Activated T-helper 1 cell treated with anti-CD3 and anti-CD28 coated beads, Interleukin-12 subunit alpha, Interleukin-12 subunit beta, Interleukin-2, Interleukin-4 antibody, amounts not matched to agents 30 ng/mL and 10 ng/mL and 1 ng/mL, durations not matched to agents 14 hours and 24 hours and 36 hours (primary cell): ENCODE measurements at regions not wholly inside any gene's neighbourhood (a gene's known extent, or its start where the extent isn't known, plus 50 kb on each side); places are given as distances from the start of the nearest gene placed in this dataset.

Experiments used
- DNase-seq: peaks from one replicate; pipeline ENCODE4 v3.0.0; 2021; ENCODE audit warnings: low spot score
- H3K27ac Mint-ChIP-seq: one replicate; pipeline ENCODE4 v1.8.0; 2021; ENCODE audit warnings: mild to moderate bottlenecking, mixed read lengths
- H3K27me3 Mint-ChIP-seq: one replicate; pipeline ENCODE4 v1.8.0; 2022; ENCODE audit warnings: mild to moderate bottlenecking, moderate library complexity, mixed read lengths; ENCODE audit not compliant: insufficient read depth
- H3K36me3 Mint-ChIP-seq: one replicate; pipeline ENCODE4 v1.8.0; 2021; ENCODE audit warnings: low read depth, mixed read lengths
- H3K4me1 Mint-ChIP-seq: one replicate; pipeline ENCODE4 v1.8.0; 2021; ENCODE audit warnings: low read depth, mixed read lengths
- H3K4me3 Mint-ChIP-seq: one replicate; pipeline ENCODE4 v1.8.0; 2021; ENCODE audit warnings: mild to moderate bottlenecking, moderate library complexity, mixed read lengths
- H3K9me3 Mint-ChIP-seq: one replicate; pipeline ENCODE4 v1.8.0; 2021; ENCODE audit warnings: mixed read lengths
- intact Hi-C: fragments of 100-400 bp; cut with micrococcal nuclease; formaldehyde crosslinking; loops from one replicate; pipeline ENCODE4 v1.15.1; 2024

DNA sequence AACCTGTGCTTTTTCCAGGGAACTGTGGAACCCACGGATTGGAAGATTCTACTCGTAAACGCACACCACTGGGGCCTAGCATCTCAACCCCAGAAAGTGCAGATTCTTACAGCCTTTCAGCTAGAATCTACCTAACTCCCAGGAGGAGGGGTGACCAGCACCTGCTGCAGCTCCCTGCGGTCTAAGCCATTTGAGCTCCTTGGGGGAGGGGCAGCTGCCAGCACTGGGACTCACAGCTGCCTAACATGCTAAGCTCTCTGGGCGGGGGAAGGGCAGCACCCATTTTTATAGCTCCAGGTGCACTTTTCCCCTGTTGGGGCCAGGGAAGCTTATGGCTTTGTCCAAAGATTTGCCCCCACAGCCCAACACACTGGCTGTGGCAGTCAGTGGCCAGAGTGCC, 595.7 kb upstream of the EPHA5 start:
- H3K9me3 Mint-ChIP-seq, result peaks cover 22% of the 10 kb centered on the region
- H3K4me3 Mint-ChIP-seq, result no peak overlapping the region
- H3K36me3 Mint-ChIP-seq, result no peaks in the 10 kb centered on the region
- H3K27ac Mint-ChIP-seq, result no peak overlapping the region
- no peaks in the 10 kb centered on the region for H3K4me1 Mint-ChIP-seq
- no peaks in the 10 kb centered on the region for H3K27me3 Mint-ChIP-seq
- intact Hi-C loops, result no loop called here
- DNase-seq, result no peak

DNA sequence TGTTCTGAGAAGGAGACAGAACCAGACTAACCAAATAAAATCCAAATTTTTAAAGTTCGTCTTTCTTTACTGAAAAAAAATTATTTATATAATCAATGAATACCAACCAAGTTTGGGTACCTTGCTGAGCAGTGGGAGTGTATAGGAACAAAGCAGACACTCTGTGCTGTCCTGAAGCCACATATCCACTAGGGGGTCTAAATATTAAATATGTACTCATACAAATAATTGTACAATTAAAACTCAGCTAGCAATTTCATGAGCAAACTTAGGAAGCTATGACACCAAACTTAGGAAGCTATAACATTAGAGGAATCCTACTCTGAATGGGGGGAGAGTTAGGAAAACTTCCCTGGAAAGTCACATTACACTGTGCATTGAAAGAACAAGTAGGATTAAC, 582.0 kb upstream of the EPHA5 start:
- Mint-ChIP-seq H3K36me3 (no peaks in the 10 kb centered on the region), H3K27ac (no peak overlapping the region), H3K27me3 (no peaks in the 10 kb centered on the region), H3K9me3 (peaks cover 21% of the 10 kb centered on the region), H3K4me1 (no peaks in the 10 kb centered on the region), H3K4me3 (no peak overlapping the region)
- intact Hi-C loops, result no loop called here
- no peak for DNase-seq

DNA sequence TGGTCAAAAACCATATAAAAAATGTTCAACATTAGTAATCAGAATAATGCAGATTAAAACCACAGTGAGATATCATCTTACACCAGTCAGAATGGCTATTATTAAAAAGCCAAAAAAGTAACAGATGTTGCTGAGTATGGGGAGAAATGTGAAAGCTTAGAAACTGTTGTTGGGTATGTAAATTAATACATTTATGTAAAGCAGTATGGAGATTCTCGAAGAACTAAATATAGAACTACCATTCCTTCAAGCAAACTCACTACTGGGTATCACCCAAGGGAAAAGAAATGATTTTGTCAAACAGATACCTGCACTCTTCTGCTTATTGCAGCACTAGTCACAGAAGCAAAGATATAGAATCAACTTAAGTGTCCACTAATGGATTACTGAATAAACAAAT, 576.4 kb upstream of the EPHA5 start:
- no peak overlapping the region for H3K27ac Mint-ChIP-seq
- no peaks in the 10 kb centered on the region for H3K36me3 Mint-ChIP-seq
- no peak for DNase-seq
- H3K4me1 Mint-ChIP-seq, result no peaks in the 10 kb centered on the region
- H3K27me3 Mint-ChIP-seq, result no peaks in the 10 kb centered on the region
- intact Hi-C loops, result no loop called here
- H3K9me3 Mint-ChIP-seq, result peaks cover 18% of the 10 kb centered on the region
- no peak overlapping the region for H3K4me3 Mint-ChIP-seq

DNA sequence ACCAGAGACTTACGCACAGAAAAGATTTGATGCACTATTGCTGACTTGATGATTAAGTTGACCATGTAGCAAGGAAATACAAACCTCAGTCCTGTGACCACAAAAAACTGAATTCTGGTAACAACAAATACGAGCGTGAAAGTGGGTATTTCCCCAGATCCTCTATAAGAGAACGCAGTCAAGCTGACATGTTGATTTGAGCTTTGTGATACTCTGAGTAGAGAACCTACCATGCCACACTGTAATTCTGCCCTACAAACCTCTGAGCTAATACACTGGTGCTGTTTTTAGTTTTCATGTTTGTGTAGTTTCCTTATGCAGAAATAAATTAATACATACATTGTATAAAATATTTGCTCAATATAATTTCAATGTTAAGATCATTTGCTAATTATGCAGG, 565.6 kb upstream of the EPHA5 start:
- H3K4me3 Mint-ChIP-seq, result no peak overlapping the region
- DNase-seq, result no peak
- H3K4me1 Mint-ChIP-seq, result no peaks in the 10 kb centered on the region
- H3K36me3 Mint-ChIP-seq, result no peaks in the 10 kb centered on the region
- H3K27me3 Mint-ChIP-seq, result no peaks in the 10 kb centered on the region
- no peaks in the 10 kb centered on the region for H3K9me3 Mint-ChIP-seq
- intact Hi-C loops, result no loop called here
- no peak overlapping the region for H3K27ac Mint-ChIP-seq

DNA sequence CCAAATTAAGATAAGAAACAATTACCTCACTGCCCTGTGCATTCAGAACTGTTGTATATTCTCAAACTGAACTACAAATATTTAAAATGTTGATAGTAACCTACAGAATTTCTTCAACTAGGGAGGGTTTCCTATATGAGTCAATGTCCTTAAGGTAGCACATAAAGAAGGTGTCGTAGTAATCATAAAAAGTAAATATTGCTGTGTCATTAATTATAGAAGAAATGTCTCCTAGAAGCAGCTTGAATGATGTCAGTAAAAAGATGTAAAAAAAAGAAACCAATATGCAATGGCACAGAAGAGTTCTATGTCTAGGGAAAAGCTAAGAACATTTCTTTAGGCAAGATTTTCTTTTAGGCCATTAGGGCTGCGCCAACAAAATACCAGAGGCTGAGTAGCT, 559.6 kb upstream of the EPHA5 start:
- intact Hi-C loops, result no loop called here
- Mint-ChIP-seq H3K9me3 (no peaks in the 10 kb centered on the region), H3K4me3 (no peak overlapping the region), H3K4me1 (no peaks in the 10 kb centered on the region), H3K27ac (no peak overlapping the region), H3K27me3 (no peaks in the 10 kb centered on the region), H3K36me3 (no peaks in the 10 kb centered on the region)
- no peak for DNase-seq

DNA sequence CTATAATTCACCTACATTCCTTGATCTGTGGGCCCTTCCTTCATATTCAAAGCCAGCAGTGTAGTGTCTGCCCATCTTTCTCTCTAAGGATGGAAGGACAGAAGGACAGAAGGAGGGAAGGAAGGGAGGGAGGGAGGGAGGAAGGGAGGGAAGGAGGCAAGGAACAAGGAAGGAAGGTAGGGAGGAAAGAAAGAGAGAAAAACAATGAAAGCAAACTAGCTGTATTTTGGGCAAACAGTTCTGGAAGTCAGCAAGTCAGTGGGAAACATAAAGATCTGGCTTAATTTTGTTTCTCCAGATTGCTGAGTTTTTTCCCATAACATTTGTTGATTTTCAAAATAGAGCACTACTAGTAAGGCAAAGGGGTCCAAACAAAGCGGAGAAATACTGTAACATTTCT, 555.2 kb upstream of the EPHA5 start:
- no peak for DNase-seq
- no peaks in the 10 kb centered on the region for H3K27me3 Mint-ChIP-seq
- no peaks in the 10 kb centered on the region for H3K9me3 Mint-ChIP-seq
- no peak overlapping the region for H3K4me3 Mint-ChIP-seq
- H3K4me1 Mint-ChIP-seq, result no peaks in the 10 kb centered on the region
- intact Hi-C loops, result no loop called here
- H3K27ac Mint-ChIP-seq, result no peak overlapping the region
- no peaks in the 10 kb centered on the region for H3K36me3 Mint-ChIP-seq

DNA sequence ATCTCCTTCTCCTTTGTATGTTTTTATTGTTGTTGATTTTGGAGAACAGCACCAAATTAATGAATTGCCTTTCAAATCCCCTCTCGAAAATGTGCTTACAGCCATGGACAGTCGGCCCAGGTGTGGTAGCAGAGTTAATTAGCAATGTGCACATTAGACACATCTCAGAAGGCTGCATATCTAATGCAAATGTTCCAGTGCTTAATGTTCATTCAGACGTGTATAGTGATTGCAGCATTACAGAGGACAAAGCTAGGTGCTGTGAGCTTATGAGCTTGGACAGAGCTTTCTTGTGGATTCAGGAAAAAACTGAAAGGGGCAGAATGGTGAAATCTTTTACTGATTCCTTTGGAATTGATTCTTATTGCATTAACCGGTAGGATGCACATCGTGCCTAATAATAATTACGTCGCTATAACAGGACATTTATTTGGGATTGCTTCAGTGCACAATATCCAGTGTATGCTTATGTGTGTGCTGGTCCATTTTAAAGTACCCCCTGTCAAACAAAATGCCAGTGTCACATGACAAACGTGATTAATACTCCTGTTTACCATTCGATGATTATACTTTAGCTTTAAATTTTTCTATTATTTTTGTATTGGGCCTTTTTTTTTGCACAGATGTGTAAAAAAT, 552.9 kb upstream of the EPHA5 start:
- H3K9me3 Mint-ChIP-seq, result no peaks in the 10 kb centered on the region
- no peak overlapping the region for H3K27ac Mint-ChIP-seq
- no peak for DNase-seq
- no peaks in the 10 kb centered on the region for H3K27me3 Mint-ChIP-seq
- intact Hi-C loops, result no loop called here
- no peaks in the 10 kb centered on the region for H3K36me3 Mint-ChIP-seq
- H3K4me1 Mint-ChIP-seq, result no peaks in the 10 kb centered on the region
- H3K4me3 Mint-ChIP-seq, result no peak overlapping the region

DNA sequence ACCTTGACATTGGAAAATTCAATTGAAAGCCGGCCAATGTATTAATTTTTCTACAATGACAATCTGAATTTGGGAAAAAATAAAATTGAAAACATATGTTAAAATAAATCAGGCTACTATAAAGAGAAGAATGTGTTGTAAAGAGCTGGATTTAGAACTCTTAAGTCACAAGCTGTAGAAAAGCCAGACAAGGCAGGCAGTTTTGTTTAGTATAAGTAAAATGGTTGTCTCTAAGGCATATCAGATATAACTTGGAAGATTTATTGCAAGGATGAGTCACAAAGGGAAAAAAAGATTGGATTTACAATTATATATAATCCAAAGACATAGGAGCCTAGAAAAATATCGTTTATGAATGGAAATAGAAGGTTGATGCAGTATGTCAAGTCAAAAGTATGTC, 549.1 kb upstream of the EPHA5 start:
- no peak overlapping the region for H3K4me3 Mint-ChIP-seq
- H3K36me3 Mint-ChIP-seq, result no peaks in the 10 kb centered on the region
- no peaks in the 10 kb centered on the region for H3K27me3 Mint-ChIP-seq
- intact Hi-C loops, result no loop called here
- peaks cover 3% of the 10 kb centered on the region for H3K9me3 Mint-ChIP-seq
- DNase-seq, result no peak
- no peak overlapping the region for H3K27ac Mint-ChIP-seq
- no peaks in the 10 kb centered on the region for H3K4me1 Mint-ChIP-seq

DNA sequence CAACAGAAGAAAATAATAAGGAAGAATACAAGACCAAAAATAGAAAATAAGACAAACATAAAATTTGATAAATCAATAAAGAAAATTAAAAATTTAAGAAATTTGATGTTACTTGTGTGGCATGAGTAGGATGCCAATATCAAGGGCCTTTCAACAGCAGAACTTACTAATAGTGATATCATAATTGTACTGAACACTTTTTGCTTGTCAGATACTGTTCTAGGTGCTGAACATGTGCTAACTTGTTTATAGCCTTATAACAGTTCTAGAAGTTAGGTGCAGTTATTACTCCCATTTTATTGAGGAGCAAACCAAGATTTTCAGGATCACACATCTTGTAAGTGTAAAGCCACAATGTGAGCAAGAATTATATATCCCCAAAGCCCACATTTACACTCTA, 546.0 kb upstream of the EPHA5 start:
- H3K4me1 Mint-ChIP-seq, result no peaks in the 10 kb centered on the region
- intact Hi-C loops, result no loop called here
- no peaks in the 10 kb centered on the region for H3K36me3 Mint-ChIP-seq
- no peak overlapping the region for H3K4me3 Mint-ChIP-seq
- H3K27ac Mint-ChIP-seq, result no peak overlapping the region
- peaks cover 3% of the 10 kb centered on the region for H3K9me3 Mint-ChIP-seq
- DNase-seq, result no peak
- H3K27me3 Mint-ChIP-seq, result no peaks in the 10 kb centered on the region

DNA sequence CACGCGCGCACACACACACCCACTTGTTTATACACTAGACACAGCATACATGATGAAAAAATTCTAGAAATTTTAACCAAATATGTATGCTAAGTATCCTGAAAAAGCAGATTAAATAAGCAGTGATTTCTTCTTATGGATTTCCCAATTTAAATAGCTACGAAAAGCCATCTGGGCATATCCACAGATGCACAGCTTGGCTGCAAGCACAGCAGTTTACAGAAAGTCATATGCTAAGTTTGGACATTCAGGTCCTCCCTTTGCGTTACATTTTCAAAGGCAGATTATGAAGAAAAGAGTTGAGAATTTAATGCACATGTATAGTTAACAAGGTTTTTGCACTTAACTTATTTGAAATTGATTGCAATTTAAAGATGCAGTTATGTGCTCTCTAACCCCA, 542.2 kb upstream of the EPHA5 start:
- intact Hi-C loops, result no loop called here
- Mint-ChIP-seq H3K4me1 (no peaks in the 10 kb centered on the region), H3K4me3 (no peak overlapping the region), H3K36me3 (no peaks in the 10 kb centered on the region), H3K27me3 (no peaks in the 10 kb centered on the region), H3K27ac (no peak overlapping the region), H3K9me3 (peaks cover 13% of the 10 kb centered on the region)
- no peak for DNase-seq

DNA sequence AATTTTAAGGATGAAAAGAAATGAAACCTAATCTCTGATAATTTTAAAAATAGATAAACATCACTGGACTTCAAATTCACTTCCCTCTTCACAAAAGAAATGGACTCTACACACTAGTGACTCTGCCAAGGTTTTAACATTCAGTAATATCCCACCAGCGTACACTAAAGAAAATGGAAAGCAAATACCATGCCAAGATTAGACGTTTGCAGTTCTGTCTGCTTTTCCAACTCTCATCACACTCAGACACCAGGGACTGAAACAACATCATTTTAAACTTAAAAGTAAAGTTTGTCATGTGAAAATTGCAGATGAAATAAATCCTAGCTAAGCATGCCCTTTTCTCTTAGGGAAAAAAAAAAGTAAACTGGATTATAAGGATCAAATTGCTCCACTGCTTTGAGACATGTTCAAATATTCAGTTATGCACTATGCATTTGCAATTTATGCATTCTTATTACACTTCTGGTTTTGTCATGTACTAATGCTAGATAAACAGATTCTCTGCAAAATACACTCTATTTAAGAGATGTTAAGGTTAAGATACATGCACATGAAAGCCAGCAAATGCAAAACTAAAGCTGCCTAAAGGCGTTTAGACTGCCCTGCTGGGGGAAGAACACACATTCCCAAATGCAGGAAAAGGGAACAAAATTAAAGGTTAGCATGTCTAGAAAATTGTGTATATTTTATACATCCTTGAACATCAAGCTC, 534.4 kb upstream of the EPHA5 start:
- intact Hi-C loops, result no loop called here
- Mint-ChIP-seq H3K27me3 (no peaks in the 10 kb centered on the region), H3K4me1 (no peaks in the 10 kb centered on the region), H3K27ac (no peak overlapping the region), H3K9me3 (peaks cover 15% of the 10 kb centered on the region), H3K4me3 (no peak overlapping the region), H3K36me3 (no peaks in the 10 kb centered on the region)
- DNase-seq, result no peak

DNA sequence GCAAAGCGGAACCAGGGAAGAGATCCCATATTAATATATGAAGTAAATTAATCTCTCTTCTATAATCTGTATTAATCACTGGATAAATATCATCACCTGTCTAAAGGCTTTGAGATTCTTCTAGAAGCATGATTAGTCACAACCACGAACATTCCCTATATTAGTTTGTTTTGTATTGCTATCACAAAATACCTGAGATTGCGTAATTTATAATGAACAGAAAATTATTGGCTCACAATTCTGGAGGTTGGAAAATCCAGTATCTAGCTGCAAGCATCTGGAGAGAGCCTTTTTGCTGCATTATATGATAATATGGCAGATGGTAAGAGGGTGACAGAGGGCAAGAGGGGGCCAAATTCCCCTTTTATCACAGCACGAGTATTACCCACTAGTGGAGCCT, 532.6 kb upstream of the EPHA5 start:
- DNase-seq, result no peak
- intact Hi-C loops, result no loop called here
- Mint-ChIP-seq H3K4me3 (no peak overlapping the region), H3K27ac (no peak overlapping the region), H3K36me3 (no peaks in the 10 kb centered on the region), H3K9me3 (peaks cover 10% of the 10 kb centered on the region), H3K27me3 (no peaks in the 10 kb centered on the region), H3K4me1 (no peaks in the 10 kb centered on the region)

DNA sequence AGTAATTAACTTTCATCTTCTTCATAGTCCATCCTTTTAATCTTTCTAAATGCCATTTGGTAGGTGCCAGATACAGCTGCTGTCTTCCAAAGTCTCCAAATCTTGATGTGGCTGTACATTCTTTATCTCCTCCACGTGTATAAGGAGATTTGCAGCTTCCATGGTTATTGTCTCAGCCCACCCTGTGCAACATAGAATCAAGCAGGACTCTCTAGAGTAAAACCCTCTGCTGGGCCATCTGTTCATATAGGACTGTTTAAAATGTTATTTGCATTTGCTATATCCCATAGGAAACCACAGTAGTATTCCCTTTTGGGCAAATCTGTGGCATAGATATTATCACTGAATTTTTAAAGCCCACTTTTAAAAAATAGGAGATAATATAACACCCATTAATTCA, 527.2 kb upstream of the EPHA5 start:
- Mint-ChIP-seq H3K27me3 (no peaks in the 10 kb centered on the region), H3K27ac (no peak overlapping the region), H3K9me3 (peaks cover under 1% of the 10 kb centered on the region), H3K4me3 (no peak overlapping the region), H3K36me3 (no peaks in the 10 kb centered on the region), H3K4me1 (no peaks in the 10 kb centered on the region)
- intact Hi-C loops, result no loop called here
- no peak for DNase-seq

DNA sequence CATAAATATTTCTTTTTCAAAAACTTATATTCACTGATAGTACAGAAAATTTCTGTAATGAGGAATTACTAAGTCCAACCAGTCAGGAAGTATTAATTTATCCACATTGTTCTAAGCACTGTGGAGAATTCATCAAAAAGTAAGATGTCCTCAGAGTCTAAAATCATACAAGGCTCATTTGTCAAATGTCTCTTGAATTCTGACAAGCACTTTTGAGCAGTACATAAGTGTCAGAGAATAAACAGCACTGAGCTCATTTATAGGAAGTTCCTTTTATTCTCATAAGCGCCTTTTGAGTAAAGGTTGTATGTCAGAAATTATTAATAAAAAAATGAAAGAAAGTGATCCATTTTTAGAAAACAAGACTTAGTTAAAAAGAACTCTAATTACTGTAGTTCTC, 523.2 kb upstream of the EPHA5 start:
- Mint-ChIP-seq H3K27me3 (no peaks in the 10 kb centered on the region), H3K4me3 (no peak overlapping the region), H3K4me1 (no peaks in the 10 kb centered on the region), H3K9me3 (no peaks in the 10 kb centered on the region), H3K36me3 (no peaks in the 10 kb centered on the region), H3K27ac (no peak overlapping the region)
- no peak for DNase-seq
- intact Hi-C loops, result no loop called here
